Kidney (tissue), 13 donors: ENCODE measurements at regions not wholly inside any gene's neighbourhood (a gene's known extent, or its start where the extent isn't known, plus 50 kb on each side); places are given as distances from the start of the nearest gene placed in this dataset.

ENCODE experiments used
- DNase-seq, 5 donors: peaks; one replicate each; pipeline ENCODE4 v3.0.0-alpha.2; 2013 to 2020
- FAIRE-seq: peaks from 2 replicates; lab custom pipeline; 2012; peaks lifted over from hg19 to GRCh38; lab: Jason Lieb, UNC
- H3K27ac ChIP-seq, 2 donors: one replicate each; pipeline ENCODE4 v1.7.0; 2013; ENCODE audit warnings: low read depth in 2 of 2, low read length in 2 of 2, inconsistent platforms in 1 of 2
- H3K27me3 ChIP-seq: one replicate; pipeline ENCODE4 v1.7.1; 2013; ENCODE audit warnings: low read length, inconsistent platforms; ENCODE audit not compliant: control insufficient read depth, insufficient read depth
- H3K36me3 ChIP-seq, 3 donors: one replicate each; pipeline versions ENCODE4 v1.7.0 to v1.7.1; 2013; ENCODE audit warnings: low read length in 3 of 3, control low read depth in 1 of 3, inconsistent platforms in 1 of 3; ENCODE audit not compliant: insufficient read depth in 3 of 3, control insufficient read depth in 2 of 3
- H3K4me1 ChIP-seq, 3 donors: one replicate each; pipeline versions ENCODE4 v1.7.0 to v1.7.1; 2013; ENCODE audit warnings: low read length in 3 of 3, inconsistent platforms in 1 of 3, low read depth in 1 of 3; ENCODE audit not compliant: control insufficient read depth in 2 of 3, insufficient read depth in 2 of 3
- H3K4me3 ChIP-seq, 3 donors: one replicate each; pipeline versions ENCODE4 v1.7.0 to v1.8.1; 2013; ENCODE audit warnings: low read length in 3 of 3, control low read depth in 1 of 3, inconsistent platforms in 1 of 3
- H3K9ac ChIP-seq, 3 donors: one replicate each; pipeline versions ENCODE4 v1.7.0 to v1.7.1; 2013; ENCODE audit warnings: low read length in 3 of 3, control low read depth in 1 of 3, inconsistent platforms in 1 of 3
- H3K9me3 ChIP-seq, 3 donors: one replicate each; pipeline versions ENCODE4 v1.7.0 to v1.7.1; 2013; ENCODE audit warnings: low read length in 3 of 3, control low read depth in 1 of 3, inconsistent platforms in 1 of 3; ENCODE audit not compliant: control insufficient read depth in 2 of 3, insufficient read depth in 1 of 3
- CTCF ChIP-seq: IDR thresholded peaks from 3 replicates; pipeline ENCODE4 v1.5.1; 2012; ENCODE audit warnings: mild to moderate bottlenecking, moderate library complexity, borderline replicate concordance; ENCODE audit not compliant: insufficient read depth; ENCODE audit errors: extremely low read depth
- intact Hi-C: fragments of 100-400 bp; cut with DNase I; formaldehyde crosslinking; loops from one replicate; pipeline ENCODE4 v1.11.1; 2022
- donor health status: control.
- donor health status: control.
- donor health status: control.
- donor health status: control.
- donor health status: control.
- donor health status: DM: yes; HTN: yes; CAD: no.
- donor health status: Normal renal cell carcinoma (clear cell type).

- intact Hi-C loops, result no loop called here
- no peak for FAIRE-seq
Observed at GRCh38 chr13:109517517-109517916, 268.9 kb downstream of the IRS2 start.

GRCh38 chr13:109516186-109516585, 270.2 kb downstream of the IRS2 start:
- Histone ChIP-seq H3K4me3 (no peak overlapping the region), H3K9ac (no peak overlapping the region), H3K27me3 (no peaks in the 10 kb centered on the region), H3K4me1 (no peaks in the 10 kb centered on the region), H3K9me3 (no peaks in the 10 kb centered on the region), H3K36me3 (no peaks in the 10 kb centered on the region), H3K27ac (no peak overlapping the region)
- FAIRE-seq (no peak), DNase-seq (no peak)
- TF ChIP-seq CTCF, result no peak
- intact Hi-C loops, result no loop called here

More at GRCh38 chr13:109517517-109517916, 268.9 kb downstream of the IRS2 start:
- no peak overlapping the region for H3K27ac ChIP-seq
- no peaks in the 10 kb centered on the region for H3K4me1 ChIP-seq
- no peak for TF ChIP-seq CTCF
- no peaks in the 10 kb centered on the region for H3K9me3 ChIP-seq
- H3K36me3 ChIP-seq, result no peaks in the 10 kb centered on the region
- no peaks in the 10 kb centered on the region for H3K27me3 ChIP-seq
- H3K9ac ChIP-seq, result no peak overlapping the region
- no peak for DNase-seq
- H3K4me3 ChIP-seq, result no peak overlapping the region

- Histone ChIP-seq H3K9ac (no peak overlapping the region), H3K4me1 (no peaks in the 10 kb centered on the region), H3K9me3 (no peaks in the 10 kb centered on the region), H3K4me3 (no peak overlapping the region), H3K27ac (no peak overlapping the region), H3K27me3 (no peaks in the 10 kb centered on the region), H3K36me3 (no peaks in the 10 kb centered on the region)
- FAIRE-seq (no peak), DNase-seq (no peak)
- intact Hi-C loops, result no loop called here
- no peak for TF ChIP-seq CTCF
Observed at GRCh38 chr13:109510013-109510412, 276.4 kb downstream of the IRS2 start.
